Stimulated activated CD4-positive, alpha-beta T cell treated with anti-CD3 and anti-CD28 coated beads, Interleukin-4, amount 100 ng/mL, for 1 hour (primary cell): ENCODE measurements at regions not wholly inside any gene's neighbourhood (a gene's known extent, or its start where the extent isn't known, plus 50 kb on each side); places are given as distances from the start of the nearest gene placed in this dataset.

ENCODE experiments used
- DNase-seq: peaks from one replicate; pipeline ENCODE4 v3.0.0-alpha.2; 2020

GRCh38 chr14:96617635-96618034, 115.5 kb downstream of the PAPOLA start:
- no peak for DNase-seq

DNA sequence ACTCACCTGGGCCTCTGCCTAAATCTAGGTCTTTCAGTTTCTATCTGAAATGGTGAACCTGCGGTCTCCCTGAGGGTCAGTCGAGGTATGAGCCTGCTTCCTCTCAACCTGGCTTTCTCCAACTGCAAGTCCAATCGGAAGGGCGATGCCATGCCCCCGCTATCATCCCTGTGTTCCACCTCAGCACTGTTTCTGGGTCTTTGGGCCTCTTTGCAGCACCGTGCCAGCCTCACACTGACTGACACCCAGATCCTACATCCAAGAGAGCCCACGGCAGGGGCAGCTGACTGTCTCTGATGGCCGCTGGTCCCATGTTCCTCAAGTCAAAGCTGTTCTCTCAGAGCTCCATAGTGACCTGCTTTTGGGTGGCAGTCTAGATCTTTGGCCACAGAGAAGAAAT, 120.7 kb downstream of the PAPOLA start:
- DNase-seq = no peak

- no peak for DNase-seq
Measured at GRCh38 chr14:96623676-96624484, 121.7 kb downstream of the PAPOLA start.

- DNase-seq = no peak
Measured at GRCh38 chr14:96624661-96625425, 122.7 kb downstream of the PAPOLA start.

DNA sequence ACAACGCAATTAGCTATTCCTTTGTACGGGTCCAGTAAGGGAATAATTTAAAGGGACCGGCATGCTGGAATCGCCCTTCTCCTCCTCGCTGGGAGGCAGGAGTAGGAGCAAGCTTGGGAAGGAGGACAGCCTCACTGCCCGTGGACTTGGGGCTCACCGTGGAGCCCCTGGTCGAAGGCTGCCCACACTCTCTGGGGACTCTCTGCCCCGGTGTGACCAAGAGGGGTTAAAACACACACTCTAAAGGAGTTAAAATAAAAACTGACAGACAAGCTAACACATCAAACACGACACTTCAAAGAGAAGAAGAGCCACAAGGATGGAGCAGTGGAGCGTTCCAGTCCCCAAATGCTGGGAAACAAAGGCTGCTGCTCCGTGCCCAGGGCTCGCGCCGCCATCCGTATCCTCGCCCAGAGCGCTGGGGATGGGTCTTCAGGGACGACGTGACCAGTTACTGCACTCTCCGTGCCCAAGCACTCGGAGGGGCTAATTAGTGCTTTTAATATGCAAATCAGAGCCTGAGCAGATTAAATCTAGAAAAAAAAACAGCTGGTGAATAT, 123.3 kb downstream of the PAPOLA start:
- no peak for DNase-seq

DNA sequence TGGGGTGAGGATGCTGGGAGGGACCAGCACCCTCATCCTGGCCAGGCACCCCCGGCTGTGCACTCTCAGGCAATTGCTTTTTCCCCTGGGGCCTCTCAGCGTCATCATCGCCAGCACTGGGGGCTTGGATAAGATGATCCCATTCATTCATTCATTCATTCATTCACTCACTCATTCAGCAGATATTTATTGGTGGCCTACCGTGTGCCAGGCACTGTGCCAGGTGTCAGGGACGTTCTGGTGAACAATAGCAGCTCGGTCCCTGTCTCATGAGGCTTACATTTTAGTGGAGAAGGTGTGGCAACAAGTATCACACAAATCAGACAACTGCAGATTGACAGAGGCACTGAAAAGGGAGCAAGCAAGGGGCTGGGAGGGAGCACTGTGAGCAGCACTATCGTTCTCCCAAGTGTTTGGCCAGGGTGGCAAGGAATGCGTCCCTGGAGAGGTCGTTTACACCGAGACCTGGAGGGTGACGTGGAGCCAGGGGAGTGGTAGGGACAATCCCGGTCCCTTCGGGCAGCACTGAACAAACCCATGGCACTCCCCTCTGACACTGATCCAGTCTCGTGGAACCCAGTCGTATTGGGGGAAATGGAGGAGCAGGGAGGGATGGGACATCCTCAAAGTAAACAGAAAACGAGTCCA, 124.1 kb downstream of the PAPOLA start:
- no peak for DNase-seq

- DNase-seq = no peak
Measured at GRCh38 chr14:96626916-96627315, 124.7 kb downstream of the PAPOLA start.

GRCh38 chr14:96627386-96627785, 125.2 kb downstream of the PAPOLA start:
- no peak for DNase-seq

- no peak for DNase-seq
Measured at GRCh38 chr14:96627811-96628775, 125.9 kb downstream of the PAPOLA start.

DNA sequence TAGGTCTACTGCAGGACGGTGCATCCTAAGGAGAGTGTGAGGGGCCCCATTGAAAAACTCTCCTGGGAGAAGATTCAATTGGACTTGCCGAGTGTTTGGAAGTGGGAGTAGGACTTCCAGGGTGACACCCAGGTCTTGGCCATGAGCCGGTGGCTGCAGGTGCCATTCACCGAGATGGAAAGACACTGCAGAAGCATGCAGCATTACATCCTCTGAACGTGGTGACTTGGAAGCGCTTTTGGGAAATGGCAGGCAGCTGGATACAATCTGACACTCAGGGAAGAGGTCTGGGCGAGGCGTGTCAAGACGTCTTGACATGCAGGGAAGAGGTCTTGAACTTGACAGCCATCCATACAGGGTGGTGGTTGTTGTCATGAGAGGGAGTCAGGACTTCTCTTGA, 126.9 kb downstream of the PAPOLA start:
- no peak for DNase-seq

- no peak for DNase-seq
Measured at GRCh38 chr14:96629558-96630222, 127.5 kb downstream of the PAPOLA start.

DNA sequence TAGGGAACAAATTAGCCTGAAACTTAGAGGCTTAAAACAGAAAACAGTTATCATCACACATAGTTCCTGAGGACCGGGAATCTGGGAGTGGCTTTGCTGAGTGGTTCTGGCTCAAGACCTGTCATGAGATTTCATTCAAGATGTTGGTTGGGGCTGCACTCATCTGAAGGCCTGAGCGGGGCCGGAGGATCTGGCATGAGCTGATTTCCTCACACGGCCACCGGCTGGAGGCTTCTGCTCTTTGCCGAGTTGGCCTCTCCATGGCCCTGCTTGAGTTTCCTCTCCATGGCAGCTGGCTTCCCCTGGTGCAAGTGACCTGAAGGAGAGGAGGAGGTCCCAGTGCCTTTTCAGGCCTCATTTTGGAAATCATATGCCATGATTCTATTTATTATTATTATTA, 128.1 kb downstream of the PAPOLA start:
- DNase-seq = no peak

DNA sequence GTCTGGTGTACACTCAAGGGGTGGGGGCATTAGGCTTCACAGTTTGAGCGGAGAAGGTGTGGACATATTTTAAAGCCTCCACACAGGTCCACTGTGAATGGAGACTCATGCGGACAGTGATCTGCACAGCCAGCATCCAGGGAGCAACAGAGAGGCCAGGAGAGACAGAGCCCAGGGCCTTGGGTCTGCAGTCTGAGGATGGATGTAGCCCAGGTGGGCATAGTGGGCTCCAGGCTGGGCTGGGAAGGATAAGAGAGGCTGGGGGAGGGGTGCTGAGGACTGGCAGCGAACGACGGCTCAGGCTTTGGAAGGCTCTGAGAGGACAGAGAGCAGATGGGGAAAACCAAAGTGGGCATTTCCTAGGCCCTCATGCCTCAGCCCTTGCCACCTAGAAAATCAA, 128.8 kb downstream of the PAPOLA start:
- no peak for DNase-seq

DNA sequence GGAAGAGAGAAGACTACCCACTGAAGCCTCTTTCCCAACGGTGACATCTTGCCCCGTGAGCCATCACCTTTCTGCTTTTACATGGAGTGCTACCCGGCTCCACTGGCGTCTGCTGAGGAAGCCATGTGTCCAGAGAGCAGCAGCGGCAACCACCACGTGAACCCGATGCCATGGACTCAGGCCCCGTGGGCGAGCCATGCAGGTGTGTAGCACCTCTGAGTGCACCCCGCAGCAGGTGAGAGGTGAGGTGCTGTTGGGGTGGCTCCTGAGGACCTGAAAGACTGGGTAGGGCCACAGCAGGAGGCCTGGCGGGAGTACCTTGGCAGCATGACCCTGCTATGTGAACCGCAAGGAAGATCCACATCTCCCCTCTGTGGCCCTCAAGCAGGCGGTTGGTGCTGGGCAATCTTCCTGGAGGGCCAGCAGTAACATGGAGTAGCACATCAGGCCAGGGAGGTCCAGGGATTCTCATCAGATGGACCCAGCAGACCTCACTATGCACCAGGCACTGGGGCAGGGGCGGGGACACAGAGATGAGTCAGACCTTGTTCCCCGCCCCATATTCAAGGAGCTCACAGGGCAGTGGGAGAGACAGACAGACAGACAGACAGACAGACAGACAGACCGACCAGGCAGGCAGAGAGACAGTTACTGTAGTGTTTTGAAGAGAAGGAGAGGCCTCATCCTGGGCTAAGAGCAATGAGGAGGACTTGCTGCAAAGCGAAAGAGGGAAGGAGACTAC, 129.6 kb downstream of the PAPOLA start:
- no peak for DNase-seq

GRCh38 chr14:96632363-96632758, 130.2 kb downstream of the PAPOLA start:
- no peak for DNase-seq

DNA sequence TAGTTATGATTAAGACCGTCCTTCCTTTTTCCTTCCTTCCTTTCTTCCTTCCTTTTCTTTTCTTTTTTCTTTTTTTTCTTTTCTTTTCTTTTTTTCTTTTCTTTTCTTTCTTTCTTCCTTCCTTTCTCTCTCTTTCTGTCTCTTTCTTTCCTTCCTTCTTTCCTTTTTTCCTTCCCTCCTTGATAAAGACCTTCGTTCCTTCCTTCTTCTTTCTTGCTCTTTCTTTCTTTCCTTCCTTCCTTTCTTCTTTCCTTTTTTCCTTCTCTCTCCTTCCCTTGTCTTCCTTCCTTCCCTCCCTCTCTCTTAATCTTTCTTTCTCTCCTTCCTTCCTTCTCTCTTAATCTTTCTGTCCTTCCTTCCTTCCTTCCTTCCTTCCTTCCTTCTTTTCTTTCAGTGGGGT, 130.9 kb downstream of the PAPOLA start:
- DNase-seq = no peak

- DNase-seq = no peak
Measured at GRCh38 chr14:96634481-96634880, 132.3 kb downstream of the PAPOLA start.

GRCh38 chr14:96634896-96635295, 132.7 kb downstream of the PAPOLA start:
- no peak for DNase-seq

- DNase-seq = no peak
Measured at GRCh38 chr14:96635850-96636249, 133.7 kb downstream of the PAPOLA start.

DNA sequence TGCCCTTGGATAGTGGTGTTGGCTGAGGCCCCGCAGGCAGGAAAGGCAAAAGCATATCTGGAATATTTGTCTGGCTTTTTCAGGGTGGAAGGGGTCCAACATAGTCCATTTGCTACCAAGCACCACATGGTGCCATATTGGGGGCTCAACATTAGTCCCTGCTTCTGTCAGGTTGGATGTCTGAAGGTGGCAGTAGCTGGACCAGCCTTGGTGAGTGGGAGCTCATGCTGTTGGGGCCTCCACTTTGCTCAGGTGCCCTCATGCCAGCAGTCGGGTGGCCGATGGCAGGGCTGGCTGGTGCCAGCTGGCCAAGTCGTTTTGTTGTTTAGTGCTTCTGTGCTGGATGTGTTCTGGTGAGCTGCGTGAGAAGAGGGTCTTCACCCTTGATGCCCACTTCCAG, 135.3 kb downstream of the PAPOLA start:
- no peak for DNase-seq
